ENCODE measurements at regions not wholly inside any gene's neighbourhood (a gene's known extent, or its start where the extent isn't known, plus 50 kb on each side); places are given as distances from the start of the nearest gene placed in this dataset.

DNA sequence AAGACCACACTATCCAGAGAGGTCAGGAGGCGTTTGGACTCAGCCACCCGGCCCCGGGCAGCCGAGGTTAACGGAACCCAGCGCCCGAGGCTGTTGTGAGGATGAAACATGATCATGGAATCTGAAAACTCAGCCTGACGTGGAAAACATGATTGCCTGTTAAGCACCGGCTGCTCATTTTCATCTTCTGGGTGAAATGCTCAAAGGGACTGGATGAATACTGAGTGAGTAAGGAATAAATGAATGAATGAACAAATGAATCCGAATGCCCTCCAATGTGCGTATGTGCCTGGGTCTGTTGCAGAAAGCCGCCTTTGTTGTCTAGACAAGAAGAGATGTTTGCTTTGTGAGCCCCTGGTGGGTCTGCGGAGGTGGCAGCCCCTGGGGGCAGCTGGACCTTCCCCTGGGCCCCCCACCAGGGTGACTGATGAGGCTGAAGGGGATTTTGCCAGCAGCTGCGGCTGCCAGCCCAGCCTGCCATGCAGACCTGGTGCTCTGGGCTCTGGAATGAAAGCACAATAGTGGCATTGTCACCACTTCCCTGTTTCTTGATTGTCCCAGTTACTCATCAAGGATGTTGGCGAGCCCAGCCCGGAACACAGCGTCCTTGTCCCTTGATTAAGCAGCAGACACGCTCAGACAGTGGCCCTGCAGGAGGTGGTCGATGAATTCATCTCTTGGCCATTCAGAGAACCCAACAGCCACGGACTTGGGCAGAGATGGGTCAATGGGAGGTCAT, 211.1 kb downstream of the ANKRD60 start:
- BruUV-seq (replicated peaks), result no TSS peak
- Histone ChIP-seq H3K79me2 (ENCODE audit: control insufficient read depth, insufficient read depth, low read length) (no peaks in the 10 kb centered on the region), H3K9me3 (replicated peaks; ENCODE audit: control insufficient read depth, insufficient read depth, low read length) (no peaks in the 10 kb centered on the region), H3K27ac (ENCODE audit: control insufficient read depth, insufficient read depth) (no peak overlapping the region), H4K20me1 (ENCODE audit: control insufficient read depth, insufficient read depth) (no peaks in the 10 kb centered on the region), H3K4me2 (ENCODE audit: control insufficient read depth, insufficient read depth) (no peak overlapping the region), H2AFZ (ENCODE audit: control insufficient read depth, low read depth, low read length) (no peak overlapping the region), H3K4me1 (ENCODE audit: control insufficient read depth, insufficient read depth, low read length) (no peaks in the 10 kb centered on the region), H3K9ac (ENCODE audit: control insufficient read depth, insufficient read depth, low read length) (no peak overlapping the region), H3K36me3 (ENCODE audit: control insufficient read depth in 2 of 2, insufficient read depth in 2 of 2, low read length in 1 of 2) (no peaks in the 10 kb centered on the region), H3K27me3 (replicated peaks in 1 of 2; ENCODE audit: control insufficient read depth in 2 of 2, insufficient read depth in 2 of 2, low read length in 1 of 2) (0 out of 4 replicates have a peak, but pooled peaks cover 0 to 1% of the 10 kb centered on the region in 2 experiments), H3K4me3 (no peak overlapping the region)
- in situ Hi-C loops (cut with MboI), result no loop called here
- intact Hi-C loops (cut with micrococcal nuclease; ENCODE audit: unreplicated experiment), result no loop called here
- no peak for TF ChIP-seq ZBTB4 (CRISPR knock-in tag; IDR thresholded peaks at IDR 0.05)
- TF ChIP-seq POU2F2 (IDR thresholded peaks at IDR 0.05; ENCODE audit: borderline replicate concordance, low read depth, low read length), result no peak
- TF ChIP-seq, protein P1, sequence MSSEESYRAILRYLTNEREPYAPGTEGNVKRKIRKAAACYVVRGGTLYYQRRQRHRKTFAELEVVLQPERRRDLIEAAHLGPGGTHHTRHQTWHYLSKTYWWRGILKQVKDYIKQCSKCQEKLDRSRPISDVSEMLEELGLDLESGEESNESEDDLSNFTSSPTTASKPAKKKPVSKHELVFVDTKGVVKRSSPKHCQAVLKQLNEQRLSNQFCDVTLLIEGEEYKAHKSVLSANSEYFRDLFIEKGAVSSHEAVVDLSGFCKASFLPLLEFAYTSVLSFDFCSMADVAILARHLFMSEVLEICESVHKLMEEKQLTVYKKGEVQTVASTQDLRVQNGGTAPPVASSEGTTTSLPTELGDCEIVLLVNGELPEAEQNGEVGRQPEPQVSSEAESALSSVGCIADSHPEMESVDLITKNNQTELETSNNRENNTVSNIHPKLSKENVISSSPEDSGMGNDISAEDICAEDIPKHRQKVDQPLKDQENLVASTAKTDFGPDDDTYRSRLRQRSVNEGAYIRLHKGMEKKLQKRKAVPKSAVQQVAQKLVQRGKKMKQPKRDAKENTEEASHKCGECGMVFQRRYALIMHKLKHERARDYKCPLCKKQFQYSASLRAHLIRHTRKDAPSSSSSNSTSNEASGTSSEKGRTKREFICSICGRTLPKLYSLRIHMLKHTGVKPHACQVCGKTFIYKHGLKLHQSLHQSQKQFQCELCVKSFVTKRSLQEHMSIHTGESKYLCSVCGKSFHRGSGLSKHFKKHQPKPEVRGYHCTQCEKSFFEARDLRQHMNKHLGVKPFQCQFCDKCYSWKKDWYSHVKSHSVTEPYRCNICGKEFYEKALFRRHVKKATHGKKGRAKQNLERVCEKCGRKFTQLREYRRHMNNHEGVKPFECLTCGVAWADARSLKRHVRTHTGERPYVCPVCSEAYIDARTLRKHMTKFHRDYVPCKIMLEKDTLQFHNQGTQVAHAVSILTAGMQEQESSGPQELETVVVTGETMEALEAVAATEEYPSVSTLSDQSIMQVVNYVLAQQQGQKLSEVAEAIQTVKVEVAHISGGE (CRISPR knock-in tag; IDR thresholded peaks at IDR 0.05), result no peak
- no peak for TF ChIP-seq SUPT20H (IDR thresholded peaks at IDR 0.05; ENCODE audit: borderline replicate concordance, control insufficient read depth, low read depth, low read length)
- TF ChIP-seq PML (IDR thresholded peaks at IDR 0.05; ENCODE audit: low read length), result no peak
- no peak for TF ChIP-seq RAD21 (IDR thresholded peaks at IDR 0.05; ENCODE audit: insufficient read depth, low read depth, low read length)
- TF ChIP-seq ATF7 (IDR thresholded peaks at IDR 0.05; ENCODE audit: low read depth), result no peak
- TF ChIP-seq BMI1 (IDR thresholded peaks at IDR 0.05; ENCODE audit: borderline replicate concordance), result no peak
- no peak for DNase-seq (ENCODE audit: low read depth, low spot score)
- 35% methylated on average over 20 of the region's 20 CpGs for WGBS (ENCODE audit: insufficient coverage, insufficient replicate concordance, low lambda C conversion rate, missing lambda C conversion rate)
- RAD21 ChIA-PET (ENCODE audit: unreplicated experiment), result no interaction called here
- no peak for ATAC-seq
- CTCF ChIA-PET, result no interaction called here
- POLR2A ChIA-PET, result no interaction called here
- SMC1A ChIA-PET (ENCODE audit: uncharacterized antibody, unreplicated experiment), result no interaction called here
- no peak for FAIRE-seq

All from GM12878 (cell line).